ENCODE measurements at regions not wholly inside any gene's neighbourhood (a gene's known extent, or its start where the extent isn't known, plus 50 kb on each side); places are given as distances from the start of the nearest gene placed in this dataset.

- no peak for DNase-seq (ENCODE audit: low read depth)
These were observed 156.1 kb downstream of the DLL1 start for GRCh38 chr6:170134471-170135440.

DNA sequence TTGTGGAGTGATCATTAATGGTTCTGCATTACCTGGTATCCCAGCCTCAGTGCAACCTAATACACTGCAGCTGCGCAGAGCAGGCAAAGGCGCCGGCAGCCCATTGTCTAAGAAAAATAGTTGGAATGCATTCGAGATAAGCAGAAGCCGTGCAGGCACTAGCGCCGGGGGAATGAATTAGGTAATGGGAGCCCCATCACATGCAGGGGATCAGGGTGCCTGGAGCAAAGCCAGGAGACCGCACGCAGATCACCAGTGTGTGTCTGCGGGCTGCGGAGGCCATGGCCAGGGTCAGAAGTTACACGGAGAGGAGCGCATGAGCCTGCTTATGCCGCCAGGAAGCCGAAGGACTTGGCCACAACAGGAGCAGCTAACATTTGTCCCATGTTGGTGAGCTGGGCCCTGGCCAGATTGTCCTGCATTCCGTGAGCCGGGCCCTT, 156.8 kb downstream of the DLL1 start:
- no peak for DNase-seq (ENCODE audit: low read depth)

DNA sequence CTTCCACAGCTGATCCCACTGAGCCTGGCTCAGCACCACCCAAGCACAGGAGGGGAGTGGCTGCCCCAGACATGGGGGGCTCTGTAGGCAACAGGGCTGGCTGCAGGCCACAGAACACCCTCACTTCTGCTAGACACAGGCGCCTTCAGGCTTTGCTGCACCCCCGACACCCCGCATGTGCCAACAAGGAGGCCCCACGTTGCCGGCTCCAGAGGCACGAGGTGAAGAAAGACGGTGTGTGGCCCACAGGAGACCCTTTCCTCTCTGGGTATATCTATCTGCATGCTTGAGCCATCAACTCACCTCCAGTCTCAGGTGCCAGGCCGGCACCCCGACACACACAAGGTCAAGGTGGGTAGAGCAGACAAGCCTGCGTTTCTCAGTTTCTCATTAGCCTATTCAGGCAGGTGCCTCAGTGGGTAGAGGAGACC, 158.3 kb downstream of the DLL1 start:
- DNase-seq (ENCODE audit: low read depth), result no peak

- no peak for DNase-seq (ENCODE audit: low read depth)
These were observed 158.8 kb downstream of the DLL1 start for GRCh38 chr6:170132011-170132521.

GRCh38 chr6:170131351-170131750, 159.5 kb downstream of the DLL1 start:
- no peak for DNase-seq (ENCODE audit: low read depth)

GRCh38 chr6:170130771-170131241, 160.1 kb downstream of the DLL1 start:
- no peak for DNase-seq (ENCODE audit: low read depth)

DNA sequence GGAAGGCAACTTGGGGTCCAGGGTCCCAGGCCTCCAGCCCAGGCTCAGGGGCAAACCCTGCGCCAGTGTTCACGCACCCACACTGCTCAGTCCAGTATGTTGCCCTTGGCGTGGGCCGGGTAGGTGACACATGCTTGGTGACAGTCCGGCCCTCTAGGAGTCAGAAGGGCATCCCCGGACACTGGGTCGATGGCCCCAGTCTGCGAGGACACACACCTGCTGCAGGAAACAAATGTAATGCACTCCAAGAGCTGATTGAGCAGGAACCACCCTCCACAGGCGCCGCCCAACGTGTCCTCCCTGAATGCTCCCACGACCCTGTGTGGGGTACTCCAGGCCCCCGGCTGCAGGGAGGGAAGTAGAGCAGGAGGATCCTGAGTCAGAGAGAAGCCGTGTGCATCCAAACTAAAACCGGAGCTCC, 160.7 kb downstream of the DLL1 start:
- no peak for DNase-seq (ENCODE audit: low read depth)

- DNase-seq (ENCODE audit: low read depth), result no peak
These were observed 161.1 kb downstream of the DLL1 start for GRCh38 chr6:170129691-170130171.

DNA sequence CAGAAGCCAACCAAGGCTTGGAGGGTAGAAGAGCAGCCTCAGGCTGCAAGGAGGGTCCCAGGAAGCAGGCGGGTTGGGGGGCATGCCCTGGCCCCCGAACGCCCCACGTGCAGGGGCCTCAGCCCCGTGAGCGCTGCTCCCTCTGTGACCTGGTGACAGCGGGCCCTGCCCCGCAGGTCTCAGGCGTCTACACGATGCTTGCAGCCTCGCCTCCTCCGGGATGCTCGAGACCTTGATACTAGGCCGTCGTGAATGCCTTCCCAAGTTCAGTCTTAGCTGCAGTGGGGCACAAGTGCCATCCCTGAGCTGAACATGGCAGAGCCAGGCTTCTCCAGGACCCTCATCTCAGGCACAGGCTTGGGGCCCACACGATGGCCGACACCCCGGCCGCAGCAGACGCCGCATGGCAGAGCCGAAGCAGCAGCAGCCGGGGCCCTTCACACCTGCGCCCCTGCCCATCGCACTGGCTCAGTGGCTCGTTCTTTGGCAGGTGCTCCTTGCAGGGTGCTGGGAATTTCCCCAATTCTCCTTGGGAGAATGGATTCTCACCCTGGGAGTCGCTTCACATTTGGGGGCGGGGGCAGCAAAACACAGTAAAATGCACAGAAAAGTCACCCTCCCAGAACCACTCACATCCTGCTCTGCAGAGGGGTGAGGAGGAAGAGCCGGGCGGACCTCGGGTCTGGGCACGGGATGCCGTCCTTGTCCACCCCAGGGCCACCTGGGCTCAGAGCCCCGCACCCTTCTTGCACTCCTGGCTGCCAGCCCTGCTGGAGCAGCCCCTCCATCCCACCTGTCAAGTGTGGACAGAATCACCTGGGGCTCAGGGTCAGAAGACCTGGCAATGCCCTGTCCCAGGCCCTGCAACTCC, 161.8 kb downstream of the DLL1 start:
- DNase-seq (ENCODE audit: low read depth), result no peak

GRCh38 chr6:170128346-170128745, 162.5 kb downstream of the DLL1 start:
- no peak for DNase-seq (ENCODE audit: low read depth)

GRCh38 chr6:170127151-170127550, 163.7 kb downstream of the DLL1 start:
- no peak for DNase-seq (ENCODE audit: low read depth)

- DNase-seq (ENCODE audit: low read depth), result no peak
These were observed 165.2 kb downstream of the DLL1 start for GRCh38 chr6:170125456-170126300.

- DNase-seq (ENCODE audit: low read depth), result no peak
These were observed 166.0 kb downstream of the DLL1 start for GRCh38 chr6:170124836-170125235.

DNA sequence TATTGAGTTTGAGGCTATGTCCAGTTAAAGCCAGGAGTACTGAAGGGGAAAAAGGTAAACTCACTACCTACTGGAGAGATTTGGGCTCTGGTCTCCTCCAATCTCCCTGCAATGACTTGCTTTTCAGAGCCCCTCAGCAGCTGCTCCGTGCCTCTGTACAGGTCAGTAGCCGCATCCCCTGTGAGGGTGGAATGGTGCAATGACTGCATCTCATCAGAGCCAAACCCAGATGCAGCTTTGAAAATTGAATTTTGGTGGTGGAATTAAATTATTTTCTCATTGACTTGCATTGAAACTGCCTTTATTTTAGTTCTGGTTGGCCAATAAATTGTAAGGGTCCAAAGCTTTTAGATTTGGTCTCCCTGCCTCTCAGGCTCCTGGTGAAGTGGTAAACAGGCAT, 166.7 kb downstream of the DLL1 start:
- DNase-seq (ENCODE audit: low read depth), result no peak

- DNase-seq (ENCODE audit: low read depth), result no peak
These were observed 168.2 kb downstream of the DLL1 start for GRCh38 chr6:170122651-170123050.

DNA sequence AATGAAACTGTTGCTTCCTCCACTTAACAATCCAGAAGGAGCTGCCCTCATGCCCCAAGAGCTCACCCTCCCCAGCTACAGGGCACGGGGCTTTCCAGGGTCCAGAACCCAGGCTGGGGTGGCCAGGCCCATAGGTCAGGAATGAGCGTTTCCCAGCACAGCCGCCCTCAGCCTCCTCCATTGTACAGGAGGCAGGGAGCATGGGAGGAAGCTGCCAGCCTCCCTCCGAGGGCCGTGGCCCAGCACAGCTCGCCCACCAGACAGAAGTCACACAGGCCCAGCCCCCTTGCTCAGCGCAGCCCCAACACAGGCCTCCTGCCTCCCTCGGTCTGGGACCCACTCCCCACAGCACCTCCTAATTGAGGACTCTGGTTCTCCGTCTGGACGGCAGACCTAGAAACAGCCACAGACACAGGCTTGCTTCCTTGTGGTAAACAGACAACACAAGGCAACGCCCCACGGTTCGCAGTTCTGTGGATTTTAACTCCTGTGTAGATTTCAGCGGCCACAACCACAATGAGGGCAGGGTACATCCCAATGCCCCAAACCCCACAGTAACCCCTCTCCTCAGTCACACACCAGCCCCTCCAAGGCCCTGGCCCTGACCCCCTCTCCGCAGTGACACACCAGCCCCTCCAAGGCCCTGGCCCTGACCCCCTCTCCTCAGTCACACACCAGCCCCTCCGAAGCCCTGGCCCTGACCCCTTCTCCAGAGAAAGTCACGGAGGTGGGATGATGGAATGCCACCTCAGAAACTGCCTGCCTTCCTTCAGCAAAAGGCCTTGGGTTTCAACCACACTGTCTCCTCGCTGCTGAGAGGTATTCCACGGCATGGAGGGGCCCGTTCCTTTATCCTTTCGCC, 173.5 kb downstream of the DLL1 start:
- DNase-seq (ENCODE audit: low read depth), result no peak

DNA sequence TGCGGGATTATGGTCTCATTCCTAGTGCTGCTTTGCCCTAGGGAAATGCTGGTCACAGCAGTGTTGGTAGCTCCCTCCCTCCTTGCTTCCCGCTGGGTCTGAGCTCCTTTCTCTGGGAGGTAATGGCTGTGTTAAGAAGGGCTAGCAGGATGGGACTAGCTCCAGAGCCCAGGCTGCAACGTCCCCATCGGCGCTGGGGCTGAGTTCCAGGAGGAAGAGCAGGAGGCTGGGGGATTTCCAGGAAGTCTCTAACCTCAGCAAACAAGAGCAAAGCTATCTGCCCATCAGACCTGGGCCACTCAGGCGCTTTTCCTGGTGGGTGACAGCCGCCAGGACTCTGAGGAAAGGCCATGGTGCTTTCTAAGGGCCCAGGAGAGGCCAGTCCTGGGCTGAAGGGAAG, 174.2 kb downstream of the DLL1 start:
- no peak for DNase-seq (ENCODE audit: low read depth)

DNA sequence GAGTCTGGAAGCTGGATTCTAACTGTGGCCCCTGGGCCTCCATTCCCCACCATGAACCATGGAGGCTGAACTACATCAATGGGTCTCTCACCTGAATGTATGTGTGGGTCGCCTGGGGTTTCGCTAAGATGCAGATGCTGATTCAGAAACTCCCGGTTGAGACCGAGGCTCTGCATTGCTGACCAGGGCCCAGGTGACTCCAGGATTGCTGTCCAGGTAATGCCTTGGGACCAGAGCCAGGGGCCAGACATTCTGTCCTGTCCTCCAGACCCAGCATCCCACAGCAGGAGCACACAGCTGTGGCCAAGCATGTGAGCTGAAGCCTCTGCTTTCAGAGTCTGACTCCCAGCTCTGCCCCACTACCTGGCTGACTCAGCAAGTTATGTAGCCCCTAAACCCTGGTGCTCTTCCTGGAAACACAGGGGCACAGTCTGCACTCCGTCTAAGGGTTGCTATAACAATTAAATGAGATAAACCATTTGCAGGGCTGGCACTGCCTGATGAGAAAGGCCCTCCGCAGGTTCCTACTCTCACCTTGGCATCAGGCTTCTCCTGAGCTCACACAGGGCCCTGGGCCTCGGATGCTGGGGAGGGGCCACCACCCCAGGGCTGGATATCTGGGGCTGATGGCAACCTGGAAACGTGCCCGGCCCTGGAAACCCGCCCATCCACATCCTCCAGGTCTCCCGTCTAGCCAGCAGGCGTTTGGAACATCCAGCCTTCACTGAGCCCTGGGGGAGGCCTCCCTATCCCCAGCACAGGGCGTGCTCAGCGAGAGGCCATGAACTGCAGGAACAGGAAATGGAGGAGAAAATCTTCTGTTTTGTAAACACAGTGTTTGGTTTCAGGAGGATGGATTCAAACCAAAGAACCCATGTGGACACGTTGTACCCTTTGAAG, 175.7 kb downstream of the DLL1 start:
- no peak for DNase-seq (ENCODE audit: low read depth)
